HG03108 (cell line): ENCODE measurements at regions not wholly inside any gene's neighbourhood (a gene's known extent, or its start where the extent isn't known, plus 50 kb on each side); places are given as distances from the start of the nearest gene placed in this dataset.

Experiments used
- ATAC-seq: cut with Tn5 transposase; IDR thresholded peaks from one replicate; pipeline ENCODE4 v1.9.1; 2021; ENCODE audit warnings: moderate library complexity; ENCODE audit not compliant: unreplicated experiment

DNA sequence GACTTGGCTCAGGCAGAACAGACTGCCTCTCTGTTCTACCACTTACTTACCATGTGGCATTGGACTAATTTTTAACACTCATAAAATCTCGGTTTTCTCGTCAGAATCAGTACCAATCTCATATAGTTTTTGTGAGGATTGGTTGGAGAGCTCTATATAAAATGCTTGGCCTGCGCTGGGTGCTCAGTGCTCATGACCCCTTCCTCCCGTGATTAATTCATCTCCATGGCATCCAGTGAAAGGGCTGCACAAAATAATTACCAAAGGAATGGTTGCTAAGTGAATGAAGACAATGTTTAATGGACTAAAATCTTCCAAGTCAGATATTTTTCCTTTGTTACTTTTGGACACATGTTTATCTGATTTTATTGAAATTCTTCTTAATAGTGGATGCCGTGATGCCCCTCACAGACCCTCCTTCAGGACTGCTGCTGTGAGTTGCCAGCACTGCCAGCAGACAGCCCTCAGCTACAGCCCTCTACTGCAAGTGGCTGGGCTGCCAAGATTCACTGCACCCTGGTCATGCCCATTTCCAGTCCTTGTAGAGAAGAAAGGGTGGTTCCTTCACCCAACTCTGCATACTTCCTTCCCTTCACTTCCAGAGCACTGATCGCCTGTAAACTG lies 436.5 kb downstream of the LMO4 start:
- no peak for ATAC-seq

DNA sequence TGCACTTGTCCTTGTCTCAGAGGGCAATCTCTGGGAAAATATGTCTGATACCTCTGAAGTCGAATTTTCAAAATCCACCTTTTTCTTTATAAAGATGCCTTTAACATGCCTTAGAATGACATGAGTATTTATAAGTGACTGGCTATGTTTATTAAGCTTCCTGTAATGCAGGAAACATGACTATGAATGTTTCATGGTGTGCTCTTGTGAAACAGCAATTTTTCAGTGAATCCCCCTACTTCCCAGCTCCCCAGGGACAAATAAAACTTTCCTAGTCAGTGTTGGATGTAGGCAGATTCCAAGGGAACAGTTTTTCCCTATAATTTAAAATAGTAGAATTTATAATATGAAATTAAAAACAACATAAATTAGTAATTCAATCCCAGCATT lies 437.0 kb downstream of the LMO4 start:
- ATAC-seq, result no peak

DNA sequence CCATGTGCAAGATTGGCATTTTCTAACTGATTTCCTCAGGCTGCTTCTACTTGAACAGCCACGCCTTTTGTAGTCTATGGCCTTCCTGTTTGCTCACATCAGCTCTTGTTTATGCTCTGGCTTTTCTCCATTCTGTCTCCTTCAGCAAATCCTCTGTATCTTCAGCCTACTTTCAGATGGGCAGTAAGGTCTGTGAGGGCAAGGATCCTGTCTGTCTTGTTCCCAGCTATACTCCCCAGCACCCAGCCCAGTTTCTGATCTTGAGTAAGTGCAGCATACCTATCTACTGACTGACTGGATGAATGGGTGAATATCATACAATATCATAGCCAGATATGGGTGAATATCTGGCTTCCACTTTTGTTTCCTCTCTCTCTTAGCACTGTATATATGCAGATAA lies 438.1 kb downstream of the LMO4 start:
- ATAC-seq, result no peak

DNA sequence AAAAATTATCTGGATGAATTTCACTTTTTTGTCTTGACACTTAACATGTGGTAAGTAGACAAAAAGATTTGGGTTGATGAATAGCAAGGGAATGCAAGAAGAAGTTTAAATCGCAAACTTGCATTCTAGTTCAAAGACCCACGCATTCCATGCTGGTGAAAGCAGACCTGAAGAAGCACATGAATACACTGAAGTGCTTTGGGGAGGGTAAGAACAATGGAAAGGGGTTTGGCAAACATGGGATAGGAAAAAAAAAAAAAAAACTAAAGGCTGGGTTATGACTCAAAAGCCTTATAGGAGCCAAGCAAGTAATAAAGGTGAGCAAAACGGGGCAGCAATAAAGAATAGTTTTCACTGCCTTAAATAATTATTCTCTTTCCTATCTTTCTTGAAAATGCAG lies 450.2 kb downstream of the LMO4 start:
- ATAC-seq, result no peak

DNA sequence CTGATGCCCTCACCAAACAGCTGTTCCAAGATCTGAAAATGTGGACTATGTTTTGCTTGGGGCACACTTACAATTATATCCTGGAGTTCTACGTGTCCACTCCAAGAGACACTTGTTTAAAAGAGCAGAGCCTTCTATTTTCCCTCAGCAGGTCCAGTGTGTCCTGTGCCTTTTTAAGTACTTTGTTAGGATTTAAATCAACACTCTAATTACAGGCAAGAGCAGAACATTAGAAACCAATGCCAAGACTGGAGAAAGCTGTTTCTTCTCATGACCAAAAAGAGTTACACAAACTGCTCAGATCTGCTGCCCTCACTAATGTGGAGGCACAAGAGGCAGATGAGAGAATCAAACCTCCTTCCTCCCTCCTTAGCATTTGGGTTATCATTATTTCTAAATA lies 452.9 kb downstream of the LMO4 start:
- no peak for ATAC-seq

DNA sequence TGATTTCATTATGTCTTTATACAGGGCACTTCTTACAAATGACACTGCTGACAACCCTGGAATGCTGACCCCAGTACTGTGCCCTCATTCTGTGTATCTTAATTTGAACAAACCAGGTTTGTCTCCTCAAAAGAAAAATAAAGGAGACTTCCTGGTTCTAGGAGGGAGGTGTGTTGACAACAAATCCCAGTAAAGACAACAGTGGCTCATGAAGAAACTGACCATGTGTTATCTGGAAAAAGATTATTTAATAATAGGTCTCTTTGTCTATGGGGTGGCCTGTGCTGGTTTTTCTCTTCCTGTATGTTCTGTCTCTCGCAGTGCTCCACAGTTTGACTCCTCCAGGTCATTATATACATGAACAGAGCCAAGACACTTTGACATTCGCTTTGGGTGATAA lies 454.6 kb downstream of the LMO4 start:
- ATAC-seq, result no peak

DNA sequence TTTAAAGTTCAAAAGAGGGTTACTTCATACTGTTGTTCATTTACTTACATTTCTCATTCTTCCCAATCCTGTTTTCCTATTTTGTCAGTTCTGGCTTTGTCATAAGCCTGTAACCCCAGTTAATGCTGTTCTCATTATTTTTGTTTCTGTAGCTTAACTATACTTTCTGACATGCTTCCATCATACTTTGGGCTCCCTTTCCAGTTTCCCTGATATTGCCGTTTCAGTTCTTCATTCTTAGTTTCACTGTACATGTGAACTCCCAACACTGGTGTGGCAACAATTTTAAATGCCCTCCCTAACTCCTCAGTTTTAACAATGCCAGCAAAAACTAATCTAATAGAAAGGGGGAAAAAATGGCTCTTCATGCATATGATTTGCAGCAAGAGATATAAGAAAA lies 456.7 kb downstream of the LMO4 start:
- no peak for ATAC-seq

DNA sequence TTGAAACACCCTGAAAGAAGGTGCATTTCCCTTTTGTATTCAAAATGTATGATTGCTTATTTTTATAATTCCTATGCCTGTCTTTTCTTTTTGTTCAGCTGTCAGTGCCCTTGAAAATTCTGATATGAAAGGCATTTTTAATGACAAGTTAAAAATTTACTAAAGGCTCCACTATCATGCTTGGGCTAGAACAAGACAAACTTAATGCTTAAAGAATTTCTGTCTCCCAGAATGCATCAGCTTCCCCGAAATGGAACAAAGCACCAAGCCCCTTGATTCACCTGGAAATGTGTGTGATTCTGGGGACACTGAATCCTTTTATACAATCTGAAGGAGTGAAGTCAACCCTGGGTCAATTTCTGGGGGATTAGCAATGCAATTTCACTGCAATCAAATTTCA lies 457.5 kb downstream of the LMO4 start:
- ATAC-seq, result no peak

DNA sequence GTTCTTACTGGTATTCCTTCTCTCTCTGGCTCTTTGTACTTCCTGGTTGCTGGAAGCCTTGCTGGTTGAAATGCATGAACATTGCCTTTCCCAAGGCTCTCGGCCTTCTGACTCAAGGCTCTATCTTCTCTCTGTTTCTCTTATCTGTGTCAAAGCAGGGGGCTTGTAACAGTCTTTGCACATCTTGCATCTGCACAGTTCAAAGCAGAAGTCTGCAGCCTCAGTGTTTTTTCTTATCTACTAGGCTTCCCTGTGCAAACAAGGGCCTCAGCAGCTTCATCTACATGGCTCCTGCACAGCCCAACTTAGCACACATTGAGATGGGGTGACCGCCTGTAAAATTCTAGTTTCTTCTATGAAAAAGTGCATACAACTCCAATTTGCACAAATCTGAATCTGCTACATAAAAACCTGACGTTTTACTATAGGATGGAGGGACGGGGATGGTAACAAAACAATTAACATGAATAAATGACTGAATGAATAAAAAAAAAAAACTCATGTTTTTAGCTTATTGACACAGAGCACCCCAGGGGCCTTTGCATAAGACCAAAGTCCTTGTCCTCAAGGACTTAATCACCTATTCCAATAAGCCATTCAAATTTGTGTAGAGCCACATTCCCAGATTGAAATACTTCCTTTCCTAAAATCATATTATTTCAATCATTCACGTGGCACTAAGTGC lies 458.3 kb downstream of the LMO4 start:
- no peak for ATAC-seq

DNA sequence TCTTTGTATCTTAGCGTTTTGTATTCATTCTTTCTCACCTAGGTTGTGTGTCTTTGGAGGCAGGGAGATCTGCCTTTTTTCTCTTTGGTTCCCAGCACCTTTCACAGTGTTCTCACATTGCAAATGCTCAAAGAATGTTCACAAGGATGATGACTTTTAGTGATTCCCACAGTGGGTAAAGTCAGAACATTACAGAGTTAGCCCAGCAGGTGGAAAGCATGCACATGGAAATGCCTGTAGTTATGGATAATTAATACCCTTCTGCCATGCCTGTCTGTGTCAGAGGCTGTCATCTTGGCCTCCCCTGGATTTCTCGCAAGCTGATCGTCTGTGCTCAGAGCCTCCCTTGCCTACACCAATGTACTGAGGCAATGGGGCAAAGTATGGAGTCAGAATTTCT lies 458.9 kb downstream of the LMO4 start:
- ATAC-seq, result no peak

DNA sequence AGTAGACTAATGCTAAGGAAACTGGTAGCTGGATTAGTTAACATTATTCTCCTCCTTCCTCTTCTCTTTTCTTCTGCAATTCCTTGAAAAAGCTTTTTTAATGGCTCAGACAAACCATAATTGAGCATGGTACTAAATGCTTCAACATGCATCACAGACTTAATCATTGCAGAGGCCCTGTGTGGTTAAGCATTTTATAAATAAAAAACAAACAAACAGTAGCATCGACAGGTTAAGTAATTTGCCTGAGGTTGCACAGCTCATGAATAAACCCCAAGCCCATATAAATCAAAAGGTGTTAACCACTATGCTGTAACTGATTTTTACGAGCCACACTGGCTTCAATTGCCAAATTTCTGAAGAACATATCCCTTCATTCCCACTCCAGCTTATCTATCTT lies 462.1 kb downstream of the LMO4 start:
- ATAC-seq, result no peak

DNA sequence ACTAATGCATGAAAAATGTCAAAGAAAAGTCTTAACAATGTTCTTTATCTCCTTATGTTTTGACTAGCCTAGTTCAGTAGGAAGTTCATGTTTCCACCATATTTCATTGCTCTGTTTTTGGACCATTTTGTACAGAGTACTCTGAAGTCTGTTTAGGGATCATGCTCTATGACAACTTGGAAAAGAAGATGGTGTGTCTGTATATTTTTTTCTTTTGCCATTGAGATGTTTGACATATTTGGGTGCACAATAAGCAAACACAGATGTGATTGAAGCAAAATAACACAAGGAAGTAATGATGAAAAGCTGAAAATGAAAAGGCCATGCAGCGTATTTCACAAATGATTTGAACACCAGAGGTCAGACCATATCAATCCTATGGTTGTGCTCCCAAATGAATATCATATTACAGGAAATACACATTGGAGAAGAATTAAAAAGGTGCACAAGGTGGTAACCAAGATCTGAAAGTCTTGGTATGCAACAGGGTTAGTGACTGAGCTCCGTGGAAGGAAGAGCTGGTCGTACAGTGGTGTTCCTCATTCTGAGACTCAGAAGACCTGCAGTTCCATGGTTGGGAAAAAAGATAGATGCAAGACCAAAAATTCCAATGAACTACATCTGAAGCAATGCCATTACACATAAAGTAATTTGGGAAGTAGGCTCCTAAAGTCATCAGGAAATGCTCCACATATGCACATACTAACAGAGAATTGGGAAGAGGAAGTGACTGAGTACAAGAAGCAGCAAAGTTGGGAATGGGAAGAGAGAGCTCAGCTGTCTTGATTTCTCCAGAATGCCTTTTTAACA lies 463.5 kb downstream of the LMO4 start:
- ATAC-seq, result no peak

DNA sequence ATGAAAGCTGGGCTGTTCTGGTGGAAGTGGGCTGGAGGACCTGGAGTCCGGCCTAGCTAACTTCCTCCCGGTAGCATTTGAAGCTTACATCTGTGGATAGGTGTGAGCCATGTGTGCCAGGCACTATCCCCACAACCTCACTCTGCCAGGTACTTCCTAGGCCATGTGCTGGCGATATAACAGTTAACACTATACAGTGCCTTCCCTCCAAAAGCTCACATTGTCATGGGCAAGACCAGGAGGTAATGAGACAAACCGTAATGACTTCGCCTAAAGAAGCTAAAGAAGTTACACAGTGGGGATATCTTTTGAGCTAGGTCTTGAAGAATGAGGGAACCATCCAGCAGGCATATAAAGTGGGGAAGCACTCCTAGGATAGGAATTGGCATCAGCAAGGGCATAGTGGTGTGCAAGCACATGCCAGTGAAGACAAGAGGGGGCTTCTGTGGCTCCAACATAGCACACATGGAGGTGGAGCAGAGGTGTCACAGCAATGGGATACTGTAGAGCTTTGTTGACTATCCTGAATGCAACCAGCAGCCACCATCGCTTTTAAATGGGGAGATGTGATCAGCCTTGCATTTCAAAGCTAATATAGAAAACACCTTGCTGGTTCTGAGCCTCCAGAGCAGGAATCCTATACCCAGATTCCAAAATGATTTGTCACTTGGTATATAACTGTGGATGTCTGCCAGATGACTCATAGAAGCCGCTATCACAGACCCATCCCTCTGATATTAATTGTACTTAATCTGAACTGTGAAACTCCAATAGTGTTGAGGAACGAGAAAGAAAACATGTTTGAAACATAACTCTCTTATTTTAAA lies 466.3 kb downstream of the LMO4 start:
- ATAC-seq, result no peak

DNA sequence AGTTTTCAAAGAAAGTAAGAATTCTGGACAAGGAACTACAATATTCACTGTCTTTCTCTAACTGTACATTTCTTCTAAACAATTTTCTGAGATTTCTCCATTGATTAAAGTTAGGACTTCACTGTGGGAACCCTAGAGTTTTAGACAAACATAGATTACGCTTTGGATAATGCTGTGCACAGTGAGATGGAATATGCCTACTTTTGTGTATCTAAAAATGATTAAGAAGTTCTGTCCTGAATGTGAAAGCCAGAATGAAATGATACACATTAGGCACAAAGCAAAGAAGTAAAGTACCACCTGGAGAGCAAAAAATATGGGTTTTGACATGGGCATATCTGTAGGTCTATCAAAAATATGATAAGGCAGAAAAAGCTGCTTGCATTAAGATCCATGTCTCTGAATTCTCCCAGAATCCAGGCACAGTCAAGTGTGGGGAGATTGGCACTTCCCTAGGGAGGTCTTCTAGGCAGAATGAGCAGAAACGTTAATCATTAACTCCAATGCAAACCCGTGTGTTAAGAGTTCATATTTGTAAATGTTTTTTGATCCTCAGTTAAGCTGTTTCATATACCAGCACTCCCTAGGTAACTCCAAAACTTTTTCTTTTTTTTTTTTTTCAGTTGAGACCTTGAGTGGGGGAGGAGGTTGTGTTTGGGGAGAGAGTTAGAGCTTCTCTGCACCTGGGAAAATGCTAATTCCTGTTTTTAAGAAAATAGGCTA lies 467.1 kb downstream of the LMO4 start:
- ATAC-seq, result no peak

DNA sequence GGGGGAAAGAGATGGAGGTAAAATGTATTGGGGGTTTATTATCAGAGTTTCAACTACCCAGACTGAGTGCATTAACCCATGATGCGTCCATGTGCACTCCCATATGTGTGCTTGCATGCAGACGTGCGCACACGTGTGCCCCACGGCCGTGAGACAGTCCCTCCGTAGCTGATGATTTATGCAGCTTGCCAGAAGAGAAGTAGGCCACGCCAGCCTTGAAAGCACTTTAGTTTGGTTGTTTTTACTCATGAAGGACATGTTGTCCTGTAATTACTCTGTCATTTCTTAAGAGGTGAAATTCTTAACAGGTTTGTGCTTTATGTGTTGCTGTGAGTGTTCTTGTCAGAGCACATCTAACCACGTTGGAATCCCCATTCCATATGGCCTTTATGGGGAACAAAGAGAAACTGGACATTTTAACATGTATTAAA lies 467.8 kb downstream of the LMO4 start:
- ATAC-seq, result no peak

DNA sequence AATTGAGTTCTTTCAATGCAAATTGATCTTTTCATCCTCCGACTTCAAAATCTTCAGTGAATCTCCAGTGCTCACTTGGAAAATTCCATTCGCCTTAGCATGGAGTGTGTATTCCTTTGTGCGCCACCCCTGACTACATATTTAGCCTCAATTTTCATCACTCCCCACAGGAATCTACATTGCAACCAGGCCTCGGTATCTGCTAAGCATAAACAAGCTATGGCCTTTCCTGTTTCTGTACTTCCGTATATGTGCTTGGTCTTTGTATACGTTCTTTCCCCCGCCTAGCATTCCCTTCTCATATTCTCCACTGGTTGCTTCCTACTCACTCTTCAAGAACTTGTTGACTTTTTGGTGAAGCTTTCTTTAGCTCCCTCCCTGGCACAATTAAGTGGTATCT lies 470.8 kb downstream of the LMO4 start:
- no peak for ATAC-seq

DNA sequence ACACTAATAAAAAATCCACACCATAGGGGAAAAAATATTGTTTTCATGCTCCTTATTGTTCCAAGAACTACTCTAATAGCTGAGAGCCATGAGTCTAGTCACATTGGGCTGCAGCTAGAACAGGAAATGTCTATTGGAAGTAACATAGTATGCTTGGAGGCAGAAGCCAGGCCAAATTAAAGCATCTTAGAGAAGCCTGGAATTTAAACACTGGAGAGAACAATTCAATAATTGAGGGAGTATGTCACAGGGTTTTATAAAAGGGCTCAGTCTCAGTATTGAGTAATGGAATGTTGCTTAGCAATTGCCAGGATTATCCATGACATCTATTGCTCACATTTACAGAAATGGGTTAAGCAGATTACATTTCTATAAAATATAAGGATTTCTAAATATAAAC lies 471.3 kb downstream of the LMO4 start:
- no peak for ATAC-seq

DNA sequence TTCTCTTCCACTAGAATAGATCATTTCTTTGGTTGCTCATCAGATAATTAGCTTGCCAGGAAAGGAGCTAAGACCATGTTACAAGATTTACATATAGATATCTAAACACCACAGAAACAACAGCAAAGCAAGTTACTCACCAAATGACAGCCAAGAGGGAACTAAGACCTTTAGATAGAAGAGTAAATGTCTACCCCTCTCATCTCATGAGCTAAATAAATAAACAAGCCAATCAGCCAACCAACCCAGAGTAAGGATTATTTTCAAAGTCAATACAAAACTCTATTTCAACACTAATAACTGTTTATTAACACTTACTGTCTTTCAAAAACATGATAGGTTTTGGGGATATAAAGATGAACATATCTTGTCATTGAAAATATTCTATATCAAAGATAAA lies 474.7 kb downstream of the LMO4 start:
- no peak for ATAC-seq

DNA sequence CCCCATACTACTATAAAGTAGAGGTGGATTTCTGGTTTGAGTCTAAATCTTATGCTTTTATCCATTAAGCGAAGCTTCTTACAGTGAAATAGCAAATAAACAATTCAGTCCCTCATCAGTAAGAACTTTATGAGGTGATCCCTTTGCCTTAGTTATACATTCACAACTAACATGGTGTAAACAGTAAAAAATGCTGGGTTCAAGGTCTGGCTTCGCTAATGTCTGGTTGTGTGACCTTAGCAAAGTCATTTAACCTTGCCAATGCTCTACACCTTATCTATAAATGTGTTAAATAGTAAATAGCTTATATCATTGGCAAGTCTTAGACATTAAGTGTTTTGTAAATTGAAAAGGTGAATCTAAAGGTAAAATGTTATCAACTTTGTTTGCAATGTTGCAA lies 475.4 kb downstream of the LMO4 start:
- no peak for ATAC-seq

DNA sequence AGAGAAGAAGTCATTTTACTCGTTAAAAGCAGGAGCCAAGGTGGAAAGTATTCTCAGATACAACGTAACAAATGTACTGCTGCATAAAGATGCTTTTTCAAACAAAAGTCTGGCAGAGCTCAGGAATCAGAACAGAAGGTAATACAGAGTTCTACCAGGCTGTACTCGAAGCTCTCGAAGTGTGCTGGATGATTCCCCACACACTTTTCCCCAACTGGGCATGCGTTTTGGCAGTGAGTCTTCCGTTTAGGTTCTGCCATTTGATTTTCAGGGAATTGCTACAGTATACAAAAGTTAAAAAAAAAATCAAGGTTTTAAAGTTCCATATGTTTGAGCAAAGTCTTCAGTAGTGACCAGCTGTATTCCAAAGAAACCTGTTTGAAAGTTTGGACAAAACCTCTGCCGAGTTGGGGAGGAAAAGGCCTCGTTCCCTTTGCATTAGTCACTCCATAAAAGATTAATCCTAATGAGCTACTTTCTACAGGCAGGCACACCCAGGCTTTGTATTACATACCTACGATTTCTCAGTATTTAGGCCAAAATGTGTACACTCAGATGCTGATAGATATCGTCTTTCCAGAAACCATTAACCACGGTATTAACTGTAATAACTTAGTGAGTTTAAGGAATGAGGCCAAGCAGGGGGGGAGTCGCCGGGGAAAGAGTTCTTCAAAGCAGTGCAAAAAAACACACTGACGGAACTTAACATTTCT lies 477.1 kb downstream of the LMO4 start:
- ATAC-seq, result no peak
